HG03196 (cell line): ENCODE measurements at regions not wholly inside any gene's neighbourhood (a gene's known extent, or its start where the extent isn't known, plus 50 kb on each side); places are given as distances from the start of the nearest gene placed in this dataset.

Experiments used
- ATAC-seq: cut with Tn5 transposase; IDR thresholded peaks from one replicate; pipeline ENCODE4 v1.9.1; 2021; ENCODE audit not compliant: unreplicated experiment

GRCh38 chr1:29454616-29455380 is 218.5 kb downstream of the PTPRU start:
- ATAC-seq = no peak

- no peak for ATAC-seq
These were observed 217.3 kb downstream of the PTPRU start for GRCh38 chr1:29453502-29454240.

- no peak for ATAC-seq
These were observed 216.3 kb downstream of the PTPRU start for GRCh38 chr1:29452463-29453230.

- no peak for ATAC-seq
These were observed 215.1 kb downstream of the PTPRU start for GRCh38 chr1:29451368-29451892.

- no peak for ATAC-seq
These were observed 214.3 kb downstream of the PTPRU start for GRCh38 chr1:29450591-29450990.

GRCh38 chr1:29448456-29449235 is 212.3 kb downstream of the PTPRU start:
- ATAC-seq = no peak

- no peak for ATAC-seq
These were observed 211.0 kb downstream of the PTPRU start for GRCh38 chr1:29447368-29447767.

GRCh38 chr1:29444782-29445729 is 208.7 kb downstream of the PTPRU start:
- ATAC-seq = no peak

- ATAC-seq = no peak
These were observed 207.9 kb downstream of the PTPRU start for GRCh38 chr1:29444081-29444715.

GRCh38 chr1:29441916-29442668 is 205.8 kb downstream of the PTPRU start:
- ATAC-seq = no peak

GRCh38 chr1:29439615-29440014 is 203.3 kb downstream of the PTPRU start:
- ATAC-seq = no peak

GRCh38 chr1:29438991-29439390 is 202.7 kb downstream of the PTPRU start:
- no peak for ATAC-seq

- no peak for ATAC-seq
These were observed 201.6 kb downstream of the PTPRU start for GRCh38 chr1:29437946-29438345.

GRCh38 chr1:29436181-29436785 is 200.0 kb downstream of the PTPRU start:
- ATAC-seq = no peak

- no peak for ATAC-seq
These were observed 197.5 kb downstream of the PTPRU start for GRCh38 chr1:29433830-29434229.

GRCh38 chr1:29431138-29431537 is 194.8 kb downstream of the PTPRU start:
- ATAC-seq = no peak

GRCh38 chr1:29429656-29430055 is 193.3 kb downstream of the PTPRU start:
- no peak for ATAC-seq

- no peak for ATAC-seq
These were observed 192.7 kb downstream of the PTPRU start for GRCh38 chr1:29428997-29429396.
